Activated naive CD8-positive, alpha-beta T cell treated with anti-CD3 and anti-CD28 coated beads, Interleukin-2, amount 50 U/mL, for 16 hours (primary cell): ENCODE measurements at regions not wholly inside any gene's neighbourhood (a gene's known extent, or its start where the extent isn't known, plus 50 kb on each side); places are given as distances from the start of the nearest gene placed in this dataset.

ENCODE experiments used
- DNase-seq: peaks from one replicate; pipeline ENCODE4 v3.0.0-alpha.2; 2020; ENCODE audit warnings: low read depth, low spot score

GRCh38 chr16:17658881-17659280, 188.1 kb upstream of the XYLT1 start:
- DNase-seq = no peak

GRCh38 chr16:17657045-17657444, 186.3 kb upstream of the XYLT1 start:
- no peak for DNase-seq

- no peak for DNase-seq
Measured at GRCh38 chr16:17654571-17654970, 183.8 kb upstream of the XYLT1 start.

GRCh38 chr16:17654142-17654541, 183.4 kb upstream of the XYLT1 start:
- DNase-seq = no peak

GRCh38 chr16:17647879-17648872, 177.4 kb upstream of the XYLT1 start:
- no peak for DNase-seq

- no peak for DNase-seq
Measured at GRCh38 chr16:17643935-17644334, 173.2 kb upstream of the XYLT1 start.

GRCh38 chr16:17641990-17642389, 171.2 kb upstream of the XYLT1 start:
- DNase-seq = no peak

GRCh38 chr16:17638134-17638533, 167.4 kb upstream of the XYLT1 start:
- DNase-seq = no peak

GRCh38 chr16:17635183-17635582, 164.4 kb upstream of the XYLT1 start:
- DNase-seq = no peak

- DNase-seq = no peak
Measured at GRCh38 chr16:17633181-17633951, 162.6 kb upstream of the XYLT1 start.

GRCh38 chr16:17632667-17633066, 161.9 kb upstream of the XYLT1 start:
- no peak for DNase-seq

- DNase-seq = no peak
Measured at GRCh38 chr16:17629936-17630335, 159.2 kb upstream of the XYLT1 start.

- DNase-seq = no peak
Measured at GRCh38 chr16:17628983-17629382, 158.2 kb upstream of the XYLT1 start.

- DNase-seq = no peak
Measured at GRCh38 chr16:17622366-17622765, 151.6 kb upstream of the XYLT1 start.

- DNase-seq = no peak
Measured at GRCh38 chr16:17619261-17619660, 148.5 kb upstream of the XYLT1 start.

GRCh38 chr16:17617021-17617552, 146.3 kb upstream of the XYLT1 start:
- DNase-seq = no peak

- no peak for DNase-seq
Measured at GRCh38 chr16:17612336-17612735, 141.6 kb upstream of the XYLT1 start.

GRCh38 chr16:17607609-17608008, 136.8 kb upstream of the XYLT1 start:
- DNase-seq = no peak

GRCh38 chr16:17607075-17607509, 136.3 kb upstream of the XYLT1 start:
- DNase-seq = no peak

- DNase-seq = no peak
Measured at GRCh38 chr16:17606460-17606859, 135.7 kb upstream of the XYLT1 start.

GRCh38 chr16:17605784-17606183, 135.0 kb upstream of the XYLT1 start:
- no peak for DNase-seq

GRCh38 chr16:17603626-17604025, 132.9 kb upstream of the XYLT1 start:
- DNase-seq = no peak
